ENCODE measurements at regions not wholly inside any gene's neighbourhood (a gene's known extent, or its start where the extent isn't known, plus 50 kb on each side); places are given as distances from the start of the nearest gene placed in this dataset.
"Not testable (repeated sequence)": the region's sequence is repeated elsewhere in the genome, so short reads cannot be mapped to it uniquely, and the experiment has no call there.

- not testable (repeated sequence) for DNase-seq
Measured at GRCh38 chr12:131214936-131215335, 261.2 kb downstream of the ADGRD1 start.

GRCh38 chr12:131216587-131216986 lies 262.9 kb downstream of the ADGRD1 start:
- not testable (repeated sequence) for DNase-seq

GRCh38 chr12:131217024-131217586 lies 263.4 kb downstream of the ADGRD1 start:
- DNase-seq, result no peak

GRCh38 chr12:131218026-131218922 lies 264.6 kb downstream of the ADGRD1 start:
- no peak for DNase-seq

GRCh38 chr12:131218923-131219669 lies 265.4 kb downstream of the ADGRD1 start:
- DNase-seq, result no peak

- DNase-seq, result no peak
Measured at GRCh38 chr12:131219670-131220330, 266.1 kb downstream of the ADGRD1 start.

- DNase-seq, result no peak
Measured at GRCh38 chr12:131220331-131220685, 266.6 kb downstream of the ADGRD1 start.

- DNase-seq, result no peak
Measured at GRCh38 chr12:131221061-131221956, 267.6 kb downstream of the ADGRD1 start.

- no peak for DNase-seq
Measured at GRCh38 chr12:131221957-131222328, 268.2 kb downstream of the ADGRD1 start.

GRCh38 chr12:131222329-131223139 lies 268.8 kb downstream of the ADGRD1 start:
- no peak for DNase-seq

GRCh38 chr12:131223171-131223761 lies 269.6 kb downstream of the ADGRD1 start:
- DNase-seq, result no peak

GRCh38 chr12:131223791-131224225 lies 270.1 kb downstream of the ADGRD1 start:
- DNase-seq, result no peak

GRCh38 chr12:131224226-131225065 lies 270.7 kb downstream of the ADGRD1 start:
- DNase-seq, result not testable (repeated sequence)

- DNase-seq, result not testable (repeated sequence)
Measured at GRCh38 chr12:131225066-131225380, 271.3 kb downstream of the ADGRD1 start.

GRCh38 chr12:131226345-131227265 lies 272.9 kb downstream of the ADGRD1 start:
- DNase-seq, result no peak

- not testable (repeated sequence) for DNase-seq
Measured at GRCh38 chr12:131227641-131228040, 273.9 kb downstream of the ADGRD1 start.

GRCh38 chr12:131229079-131229425 lies 275.3 kb downstream of the ADGRD1 start:
- not testable (repeated sequence) for DNase-seq
